HepG2 (cell line): ENCODE measurements at regions not wholly inside any gene's neighbourhood (a gene's known extent, or its start where the extent isn't known, plus 50 kb on each side); places are given as distances from the start of the nearest gene placed in this dataset.

ENCODE experiments used
- CTCF ChIP-seq: sonication (generic); formaldehyde crosslinking; IDR thresholded peaks from 2 replicates; pipeline ENCODE4 v1.5.0; 2020; ENCODE audit warnings: mild to moderate bottlenecking, missing genetic modification reagents, moderate library complexity
- EP300 ChIP-seq, 3 experiments: sonication (generic) in 1 of 3; formaldehyde crosslinking in 1 of 3; IDR thresholded peaks; 2 replicates each; pipeline versions ENCODE4 v1.5.1 to v1.6.1; 2011 to 2020; ENCODE audit warnings: low read depth in 2 of 3, low read length in 2 of 3, borderline replicate concordance in 1 of 3, improper control_type of control experiment in 1 of 3, mild to moderate bottlenecking in 1 of 3, missing genetic modification reagents in 1 of 3, moderate library complexity in 1 of 3
- FLYWCH1 ChIP-seq: sonication (generic); formaldehyde crosslinking; IDR thresholded peaks from 2 replicates; pipeline ENCODE4 v1.8.1; 2023; ENCODE audit warnings: mild to moderate bottlenecking, missing genetic modification reagents
- FOXP1 ChIP-seq, 2 experiments: fragments of 450-650 bp in 1 of 2; IDR thresholded peaks; 2 replicates each; pipeline ENCODE4 v1.6.1; 2017 to 2018; ENCODE audit warnings: antibody characterized with exemption in 1 of 2
- HMGA1 ChIP-seq: sonication (generic); formaldehyde crosslinking; conservative IDR thresholded peaks from 2 replicates; pipeline ENCODE4 v1.4.0; 2020; ENCODE audit warnings: missing genetic modification reagents
- IKZF1 ChIP-seq: fragments of 450-650 bp; IDR thresholded peaks from 2 replicates; pipeline ENCODE4 v1.7.1; 2016
- NCOA2 ChIP-seq: sonication (generic); formaldehyde crosslinking; IDR thresholded peaks from 2 replicates; pipeline ENCODE4 v1.8.0; 2022; ENCODE audit warnings: inconsistent platforms
- NONO ChIP-seq, 2 experiments: fragments of 450-650 bp in 1 of 2; sonication (generic) in 1 of 2; formaldehyde crosslinking in 1 of 2; IDR thresholded peaks in 1 of 2; conservative IDR thresholded peaks in 1 of 2; 2 replicates each; pipeline versions ENCODE4 v1.6.1 to v1.8.0; 2017 to 2022; ENCODE audit warnings: mild to moderate bottlenecking in 1 of 2, missing genetic modification reagents in 1 of 2, moderate library complexity in 1 of 2
- POLR2A ChIP-seq, 2 experiments: IDR thresholded peaks; 2 replicates each; pipeline ENCODE4 v1.6.1; 2011; ENCODE audit warnings: low read depth in 2 of 2, low read length in 2 of 2, mild to moderate bottlenecking in 1 of 2, moderate library complexity in 1 of 2; ENCODE audit not compliant: insufficient read depth in 1 of 2
- RNF219 ChIP-seq: sonication (generic); formaldehyde crosslinking; IDR thresholded peaks from 2 replicates; pipeline ENCODE4 v1.5.0; 2020; ENCODE audit warnings: mild to moderate bottlenecking, missing genetic modification reagents
- ZNF768 ChIP-seq: sonication (generic); formaldehyde crosslinking; IDR thresholded peaks from 2 replicates; pipeline ENCODE4 v1.4.0; 2020; ENCODE audit warnings: missing genetic modification reagents
- ZZZ3 ChIP-seq: sonication (generic); formaldehyde crosslinking; IDR thresholded peaks from 2 replicates; pipeline ENCODE4 v1.4.0; 2020; ENCODE audit warnings: missing genetic modification reagents, mild to moderate bottlenecking, borderline replicate concordance

- TF ChIP-seq NCOA2 (CRISPR knock-in tag) (no peak), FLYWCH1 (CRISPR knock-in tag) (no peak), EP300 (IDR thresholded peaks at IDR 0.05; ENCODE audit: low read depth in 2 of 2, low read length in 2 of 2) (no peak), EP300 (CRISPR knock-in tag; IDR thresholded peaks at IDR 0.05; ENCODE audit: borderline replicate concordance) (no peak), RNF219 (no peak), ZZZ3 (CRISPR knock-in tag) (no peak), ZNF768 (CRISPR knock-in tag) (no peak), CTCF (no peak), POLR2A (IDR thresholded peaks at IDR 0.05; ENCODE audit: insufficient read depth in 1 of 2, low read depth in 2 of 2, low read length in 2 of 2) (no peak), FOXP1 (IDR thresholded peaks at IDR 0.05) (no peak), FOXP1 (CRISPR knock-in tag; IDR thresholded peaks at IDR 0.05) (no peak), HMGA1 (CRISPR knock-in tag) (no peak), NONO (IDR thresholded peaks at IDR 0.05) (no peak), NONO (CRISPR knock-in tag; conservative IDR thresholded peaks at IDR 0.05) (no peak), IKZF1 (no peak)
Observed at GRCh38 chr10:16361086-16361485, 75.7 kb upstream of the PTER start.
